Dedifferentiated amniotic fluid mesenchymal stem cell (primary cell): ENCODE measurements at regions not wholly inside any gene's neighbourhood (a gene's known extent, or its start where the extent isn't known, plus 50 kb on each side); places are given as distances from the start of the nearest gene placed in this dataset.

Source experiments
- DNase-seq: peaks from one replicate; pipeline ENCODE4 v3.0.0-alpha.2; 2016; ENCODE audit errors: extremely low spot score

DNA sequence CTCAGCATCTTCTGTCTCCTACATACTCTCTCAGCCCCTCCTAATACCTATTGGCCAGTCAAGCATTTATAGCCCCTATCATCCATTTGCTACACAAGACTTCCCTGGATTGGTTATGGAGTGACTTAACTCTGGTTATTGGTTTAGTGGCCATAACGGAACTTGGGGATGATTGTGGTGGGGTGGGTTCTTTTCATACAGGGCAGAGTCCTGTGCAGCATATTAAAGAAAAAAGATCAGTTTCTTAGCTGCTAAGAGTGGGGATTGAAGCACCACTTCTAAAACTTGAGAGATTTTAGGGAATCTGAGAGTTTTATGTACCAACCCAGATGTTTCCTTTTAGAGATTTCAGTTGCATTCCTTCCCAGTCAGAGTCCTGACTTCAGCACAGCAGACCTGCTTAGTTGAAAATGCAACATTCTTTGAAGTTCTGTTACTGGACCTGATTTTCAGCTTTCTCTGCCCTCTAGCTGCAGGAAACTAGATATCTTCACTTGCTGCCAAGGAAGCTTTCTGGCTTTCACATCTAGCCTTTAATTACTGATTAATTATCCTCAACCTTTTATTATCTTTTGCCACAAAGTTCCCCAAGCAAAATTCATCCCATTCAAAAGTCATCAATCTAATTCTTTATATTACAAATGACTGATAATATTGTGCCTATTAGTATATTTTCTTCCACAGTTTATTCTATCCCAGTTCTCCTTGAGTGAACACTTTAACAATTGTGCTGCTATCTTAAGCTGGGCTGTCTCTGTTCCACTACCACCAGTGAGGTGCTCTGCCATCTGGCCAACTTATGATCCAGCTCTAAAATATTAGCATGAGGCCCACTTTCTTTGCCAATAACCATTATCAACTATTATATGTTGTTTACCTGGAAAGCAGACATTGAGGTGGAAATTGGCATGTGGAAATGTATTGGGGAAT, 906.0 kb upstream of the ALCAM start:
- DNase-seq, result peak; percentile 87

DNA sequence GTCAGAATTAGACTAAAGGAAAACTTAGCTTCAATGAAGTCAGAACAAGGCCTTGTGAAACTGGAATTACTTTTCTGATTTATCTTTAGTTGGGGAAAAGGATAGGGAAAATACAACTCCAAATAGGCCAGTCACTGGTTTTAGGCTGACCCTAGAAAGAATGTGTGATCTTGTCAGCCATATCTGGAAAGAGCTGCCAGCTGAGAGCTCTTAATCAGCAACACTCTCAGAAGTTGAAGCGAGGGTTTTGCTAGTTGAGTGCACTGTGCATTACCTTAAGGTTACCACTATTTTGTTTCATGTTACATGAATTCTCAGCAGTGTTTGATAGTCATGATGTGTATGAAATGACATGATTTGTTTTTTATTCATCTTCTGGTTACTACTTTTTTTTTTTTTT, 905.3 kb upstream of the ALCAM start:
- no peak for DNase-seq

DNA sequence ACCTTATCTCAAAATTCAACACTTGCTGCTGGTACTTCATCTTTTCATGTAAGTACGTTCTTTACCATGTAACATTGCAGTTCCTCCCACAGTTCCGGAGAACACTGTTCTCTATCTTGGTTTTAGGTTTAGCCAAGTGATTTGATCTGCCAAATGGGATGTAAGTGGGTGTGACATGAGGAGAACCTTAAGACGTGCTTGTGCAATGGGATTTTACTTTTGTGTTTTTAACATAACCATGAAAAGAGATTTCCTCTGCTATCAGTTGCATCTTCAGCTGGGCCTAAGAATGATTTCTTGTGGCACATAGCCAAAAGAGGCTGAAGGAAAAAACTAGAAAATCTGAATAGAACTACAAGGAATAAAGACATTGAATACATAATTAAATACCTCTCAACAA, 894.5 kb upstream of the ALCAM start:
- DNase-seq, result no peak

DNA sequence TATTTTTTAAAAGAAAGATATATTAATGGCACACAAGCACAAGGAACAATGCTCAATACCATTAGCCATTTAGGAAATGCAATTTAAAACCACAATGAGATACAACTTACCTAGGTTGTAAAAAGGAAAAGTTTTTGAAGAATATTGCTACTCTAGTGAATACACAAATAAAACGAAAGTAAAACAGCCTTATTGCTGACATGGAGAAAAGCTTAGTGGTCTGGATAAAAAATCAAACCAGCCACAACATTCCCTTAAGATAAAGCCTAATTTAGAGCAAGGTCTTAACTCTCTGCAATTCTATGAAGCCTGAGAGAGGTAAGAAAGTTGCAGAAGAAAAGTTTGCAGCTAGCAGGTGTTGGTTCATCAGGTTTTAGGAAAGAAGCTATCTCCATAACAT, 892.7 kb upstream of the ALCAM start:
- DNase-seq, result no peak

DNA sequence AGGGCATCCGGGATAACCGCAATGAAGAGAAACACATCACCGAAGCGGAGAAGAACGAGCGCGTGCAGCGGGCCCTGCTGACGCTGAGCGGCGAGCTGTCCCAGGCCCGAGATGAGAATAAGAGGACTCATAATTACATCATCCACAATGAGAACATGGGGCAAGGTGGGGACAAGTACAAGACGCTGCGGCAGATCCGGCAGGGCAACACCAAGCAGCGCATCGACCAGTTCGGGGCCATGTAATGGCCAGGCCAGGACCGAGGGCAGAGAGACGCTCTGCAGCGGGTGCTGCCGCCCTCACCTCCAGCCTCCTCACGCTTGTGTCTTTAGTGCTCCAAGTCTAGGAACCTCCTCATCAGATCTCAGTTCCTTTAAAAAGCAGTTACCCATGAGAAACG, 863.7 kb upstream of the ALCAM start:
- no peak for DNase-seq

DNA sequence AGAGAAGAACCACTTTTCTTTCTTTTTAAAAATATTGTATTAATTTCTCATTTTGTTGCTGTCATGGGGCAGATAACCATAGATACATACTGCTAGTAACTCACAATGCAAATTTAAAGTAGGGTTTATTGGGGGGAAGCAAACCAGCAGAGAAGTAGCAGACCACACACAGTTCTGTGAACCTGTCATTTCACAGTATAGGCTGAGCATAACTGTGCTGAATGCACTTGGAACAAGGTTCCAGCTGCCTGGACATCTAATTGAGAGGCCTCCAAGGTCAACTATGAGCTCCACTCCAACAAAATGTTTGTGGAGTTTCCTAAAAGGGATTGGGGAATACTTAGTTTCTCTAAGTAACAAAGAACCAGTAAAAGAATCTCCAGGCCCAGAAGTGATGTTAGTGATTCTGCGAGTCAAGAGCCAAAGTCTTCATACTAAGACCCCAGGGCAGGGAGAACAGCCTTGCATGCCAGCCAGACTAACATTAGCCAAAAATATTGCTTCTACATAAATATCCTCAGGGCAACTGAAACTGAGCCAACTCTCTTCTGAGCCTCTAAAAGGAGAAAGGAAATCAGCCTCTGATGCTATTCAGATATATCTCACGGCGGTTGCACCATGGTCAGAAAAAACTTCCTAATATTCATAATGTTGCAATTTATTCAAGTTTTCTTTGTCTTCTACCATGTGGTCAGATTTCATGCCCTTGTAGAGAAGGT, 856.4 kb upstream of the ALCAM start:
- peak; percentile 72 for DNase-seq

DNA sequence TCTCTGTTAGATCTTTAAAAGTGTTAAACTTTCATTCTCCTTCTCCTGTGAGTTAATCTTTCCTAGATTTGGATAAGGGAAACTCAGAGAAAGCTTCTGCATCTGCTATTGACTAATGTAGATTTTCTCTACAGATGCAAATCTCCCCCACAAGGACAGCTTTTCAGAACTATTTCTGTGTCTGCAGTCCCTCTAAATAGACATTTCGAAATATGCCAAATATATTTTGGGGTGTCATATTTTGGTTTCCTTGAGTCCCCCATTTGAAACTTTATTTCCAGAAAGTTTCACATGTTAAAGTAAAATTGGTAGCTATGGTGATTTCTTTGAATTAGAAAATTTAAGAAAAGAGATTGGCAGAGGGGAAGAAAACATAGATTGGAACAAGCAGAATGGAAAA, 852.3 kb upstream of the ALCAM start:
- DNase-seq, result no peak

DNA sequence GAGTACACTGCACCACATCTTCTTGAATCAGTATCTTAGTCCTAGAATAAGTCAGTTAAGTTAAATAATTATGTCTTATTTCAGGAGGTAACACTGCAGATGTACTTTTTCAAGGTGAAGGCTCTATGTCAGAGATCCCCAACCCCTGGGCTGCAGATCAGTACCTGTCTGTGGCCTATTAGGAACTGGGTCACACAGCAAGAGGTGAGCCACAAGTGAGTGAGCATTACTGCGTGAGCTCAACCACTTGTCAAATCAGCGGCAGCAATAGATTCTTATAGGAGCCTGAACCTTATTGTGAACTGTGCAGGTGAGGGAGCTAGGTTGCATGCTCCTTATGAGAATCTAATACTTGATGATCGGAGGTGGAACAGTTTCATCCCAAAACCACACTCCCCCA, 851.9 kb upstream of the ALCAM start:
- DNase-seq, result no peak

DNA sequence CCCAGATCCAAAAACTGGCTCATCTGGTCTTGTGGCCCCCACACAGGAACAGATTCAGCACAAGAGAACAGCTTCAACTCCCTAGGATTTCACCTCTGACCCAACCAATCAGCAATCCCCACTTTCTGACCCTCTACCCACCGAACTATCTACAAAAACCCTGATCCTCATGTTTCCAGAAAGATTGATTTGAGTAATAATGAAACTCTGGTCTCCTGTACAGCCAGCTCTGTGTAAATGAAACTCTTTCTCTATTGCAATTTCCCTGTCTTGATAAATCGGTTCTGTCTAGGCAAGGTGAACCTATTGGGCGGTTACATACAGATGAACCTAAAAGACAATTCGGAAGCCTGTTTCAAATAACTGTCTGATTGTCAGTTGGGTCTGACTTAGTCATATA, 847.6 kb upstream of the ALCAM start:
- DNase-seq, result no peak

DNA sequence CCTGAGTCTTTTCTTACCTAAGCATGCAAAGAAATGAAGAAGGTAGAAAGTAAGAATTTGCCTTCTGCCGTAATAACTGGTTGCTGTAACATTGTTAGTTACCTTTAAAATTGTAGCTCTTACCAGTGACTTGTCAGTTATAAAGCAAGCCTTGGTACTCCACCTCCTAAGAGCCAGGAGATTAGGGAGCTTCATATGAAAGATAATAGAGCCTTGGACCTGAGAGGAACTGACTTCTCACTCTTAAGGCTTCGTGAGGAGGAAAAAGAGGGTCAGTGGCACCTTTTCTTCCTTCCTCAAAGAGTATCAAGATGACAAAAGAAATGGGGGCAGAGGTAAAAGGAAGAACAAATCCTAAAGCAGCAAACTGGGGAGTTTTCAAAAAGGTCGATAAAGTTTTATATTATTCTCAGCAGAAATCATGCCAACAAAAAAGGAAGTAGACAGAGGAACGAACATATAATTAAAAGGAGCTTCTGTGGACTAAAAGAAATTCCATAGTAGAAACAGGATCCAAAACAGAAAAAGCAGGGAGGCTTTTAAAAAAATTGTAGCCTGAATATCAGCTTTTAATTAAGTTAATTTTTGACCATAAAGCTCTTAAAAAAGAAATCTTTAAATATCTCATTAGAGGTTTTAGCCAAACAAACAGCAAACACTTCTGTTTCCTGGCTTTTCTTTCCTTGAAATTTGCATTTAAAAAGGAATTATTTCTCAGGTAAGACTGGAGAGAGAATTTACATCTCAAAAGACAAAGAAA, 847.1 kb upstream of the ALCAM start:
- DNase-seq, result no peak

DNA sequence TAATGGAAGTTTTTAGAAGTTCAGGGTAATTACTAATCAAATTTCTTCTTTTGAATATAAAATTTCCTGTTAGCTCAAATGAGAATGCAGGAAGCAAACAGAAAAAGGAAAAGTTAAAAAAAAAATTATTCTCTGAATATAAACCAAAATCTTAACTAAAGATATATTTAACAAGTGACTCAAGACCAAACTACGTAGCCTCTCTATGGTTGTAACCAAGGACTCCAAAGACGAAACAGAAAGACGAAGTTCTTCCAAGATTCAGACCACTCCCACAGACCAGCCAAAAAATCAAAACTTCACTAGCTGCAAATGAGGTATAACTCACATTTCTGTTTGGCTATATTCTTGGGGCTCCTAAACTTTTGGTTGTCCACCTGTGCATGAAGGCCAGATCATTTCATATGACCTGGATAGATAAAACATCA, 846.5 kb upstream of the ALCAM start:
- no peak for DNase-seq

DNA sequence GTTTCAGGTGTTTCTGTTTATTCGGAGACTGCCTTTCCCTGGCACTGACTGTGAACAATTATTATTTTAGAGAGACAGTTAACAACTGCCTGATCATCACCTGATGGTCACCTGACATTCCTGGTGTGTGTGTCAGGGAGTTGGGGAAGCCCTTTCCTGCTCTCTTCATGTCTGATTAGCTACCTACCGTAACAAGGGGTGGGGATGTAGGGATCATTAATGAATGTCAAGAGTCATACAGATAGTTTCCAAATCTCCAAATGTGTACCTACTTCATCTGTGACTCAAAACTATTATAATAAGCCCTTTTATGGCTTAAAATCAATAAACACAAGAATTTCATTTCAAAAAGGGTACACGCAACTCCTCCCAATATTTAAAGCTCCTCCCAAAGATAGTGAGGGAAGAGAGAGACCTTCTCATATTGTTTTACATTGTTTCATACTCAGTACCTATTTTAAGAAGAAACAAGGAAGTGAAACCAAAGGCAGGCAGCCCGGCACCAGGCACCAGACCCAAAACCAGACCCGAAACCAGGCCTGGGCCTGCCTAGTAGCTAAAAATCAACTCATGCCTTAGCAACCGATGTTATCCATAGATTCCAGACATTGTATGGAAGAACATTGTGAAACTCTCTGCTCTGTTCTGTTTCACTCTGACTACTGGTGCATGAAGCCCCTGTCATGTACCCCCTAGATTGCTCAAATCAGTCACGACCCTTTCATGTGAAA, 844.9 kb upstream of the ALCAM start:
- no peak for DNase-seq

DNA sequence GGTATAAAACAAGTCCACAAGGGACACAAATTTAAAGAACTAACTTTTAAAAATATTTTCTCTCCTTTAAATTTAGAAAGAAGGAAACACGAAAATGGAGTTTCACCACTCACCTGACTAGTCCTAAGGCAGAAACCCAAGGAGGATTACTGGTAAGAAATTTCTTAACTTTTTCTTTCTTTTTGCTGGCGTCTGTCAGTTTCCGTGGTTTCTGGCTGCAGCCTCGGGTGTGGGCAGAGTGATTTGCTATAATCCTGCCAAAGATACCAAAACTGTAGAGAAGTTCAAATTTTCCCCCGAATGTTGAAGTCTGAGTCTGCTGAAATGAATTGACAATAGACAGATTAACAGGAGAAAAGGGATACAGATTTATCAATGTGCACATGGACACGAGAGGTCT, 843.6 kb upstream of the ALCAM start:
- DNase-seq, result no peak

DNA sequence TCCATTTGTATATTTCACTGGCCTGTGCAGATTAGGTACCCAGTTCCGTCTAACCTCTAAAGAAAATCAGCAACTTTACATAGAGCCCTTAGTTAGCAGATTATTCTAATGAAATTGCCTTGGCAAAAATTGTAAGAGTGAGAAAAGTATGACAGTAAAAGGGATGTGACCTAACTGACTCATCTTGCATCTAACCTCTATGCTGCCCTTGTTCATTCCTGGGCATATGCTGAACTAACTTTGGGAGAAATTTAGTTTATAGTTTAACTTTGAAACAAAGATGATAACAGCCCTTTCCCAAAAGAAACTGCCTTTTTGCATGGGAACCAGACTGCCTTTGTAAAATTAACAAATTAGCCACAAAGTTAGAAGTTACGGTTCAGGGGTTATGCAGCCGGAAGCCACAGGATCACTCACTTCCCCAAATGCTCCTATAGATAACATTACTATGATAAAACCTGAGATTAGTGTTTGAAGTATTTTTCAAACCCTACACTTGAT, 839.8 kb upstream of the ALCAM start:
- DNase-seq, result no peak

DNA sequence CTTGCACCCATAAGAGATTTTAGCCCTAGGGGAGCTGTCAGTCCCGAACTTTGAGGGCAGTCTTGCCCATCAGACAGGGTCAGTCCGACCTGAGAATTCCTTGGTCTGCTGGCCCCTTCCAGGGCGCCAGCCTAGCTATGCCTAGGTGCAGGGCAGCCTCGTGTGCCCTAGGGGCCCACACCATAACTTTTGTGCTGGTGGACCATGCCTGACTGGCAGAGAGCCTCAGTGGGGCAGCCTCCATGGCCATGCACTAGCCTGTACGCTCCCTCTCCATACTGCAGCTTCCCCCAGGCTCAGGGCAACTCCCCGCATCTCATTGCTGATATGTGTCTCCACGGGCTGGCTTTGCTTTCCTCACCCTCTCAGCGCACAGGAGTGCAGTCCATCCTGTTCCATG, 835.8 kb upstream of the ALCAM start:
- no peak for DNase-seq

DNA sequence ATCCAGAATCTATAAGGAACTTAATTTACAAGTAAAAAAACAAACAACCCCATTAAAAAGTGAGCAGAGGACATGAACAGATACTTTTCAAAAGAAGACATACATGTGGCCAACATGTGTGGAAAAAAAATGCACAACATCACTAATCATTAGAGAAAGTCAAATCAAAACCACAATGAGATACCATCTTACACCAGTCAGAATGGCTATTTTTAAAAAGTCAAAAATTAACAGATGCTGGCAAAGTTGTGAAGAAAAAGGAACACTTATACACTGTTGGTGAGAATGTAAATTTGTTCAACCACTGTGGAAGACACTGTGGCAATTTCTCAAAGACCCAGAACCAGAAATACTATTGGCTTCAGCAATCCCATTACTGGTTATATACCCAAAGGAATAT, 830.0 kb upstream of the ALCAM start:
- DNase-seq, result no peak

DNA sequence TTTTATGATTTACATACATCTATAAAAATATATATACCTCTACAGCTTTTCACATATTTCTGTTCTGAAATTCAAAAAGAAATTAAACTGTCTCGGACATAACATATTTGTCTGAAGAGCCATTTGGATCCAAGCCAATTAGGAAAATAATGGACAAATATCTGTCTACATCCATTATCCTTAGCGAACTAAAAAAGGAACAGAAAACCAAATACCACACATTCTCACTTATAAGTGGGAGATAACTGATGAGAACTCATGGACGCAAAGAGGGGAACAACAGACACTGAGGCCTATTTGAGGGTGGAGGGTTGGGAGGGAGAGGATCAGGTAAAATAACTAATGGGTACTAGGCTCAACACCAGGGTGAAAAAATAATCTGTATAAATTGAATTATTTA, 829.4 kb upstream of the ALCAM start:
- no peak for DNase-seq

DNA sequence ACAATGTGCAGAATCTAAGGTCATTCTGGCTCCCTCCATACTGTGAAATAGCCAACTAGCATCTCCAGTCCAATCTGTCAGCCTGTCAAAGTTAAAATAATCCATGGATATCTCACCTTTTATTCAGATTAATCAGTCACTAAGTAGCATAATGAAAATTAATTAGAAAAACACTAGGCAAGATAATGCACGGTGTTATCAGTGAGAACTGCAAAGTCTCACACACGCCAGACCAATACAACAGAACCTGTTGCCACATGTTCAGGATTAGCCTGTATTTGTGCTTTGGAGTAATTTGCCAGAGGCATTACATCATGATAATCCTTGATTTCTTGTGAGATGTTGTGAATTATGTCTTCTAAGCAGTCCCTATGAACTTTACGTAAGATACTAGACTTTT, 820.4 kb upstream of the ALCAM start:
- DNase-seq, result no peak

DNA sequence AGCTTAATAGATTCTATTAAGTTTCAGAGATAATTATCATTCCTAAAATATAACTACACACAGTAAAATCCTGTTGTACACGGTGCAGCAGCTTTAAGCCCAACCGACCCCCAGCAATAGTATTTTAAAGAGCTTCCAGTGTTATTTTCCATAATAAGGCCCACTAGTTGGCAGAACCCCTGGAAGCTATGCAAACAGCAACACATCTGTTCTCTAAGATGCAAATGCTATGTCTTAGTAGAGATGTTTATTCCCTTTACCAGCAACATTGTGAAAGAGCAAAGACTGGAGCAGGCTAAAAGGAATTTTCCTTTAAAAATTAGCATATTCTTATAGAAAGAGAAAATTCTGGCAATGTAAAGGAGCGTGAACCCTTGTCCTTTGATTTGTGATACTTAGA, 819.7 kb upstream of the ALCAM start:
- DNase-seq, result no peak

DNA sequence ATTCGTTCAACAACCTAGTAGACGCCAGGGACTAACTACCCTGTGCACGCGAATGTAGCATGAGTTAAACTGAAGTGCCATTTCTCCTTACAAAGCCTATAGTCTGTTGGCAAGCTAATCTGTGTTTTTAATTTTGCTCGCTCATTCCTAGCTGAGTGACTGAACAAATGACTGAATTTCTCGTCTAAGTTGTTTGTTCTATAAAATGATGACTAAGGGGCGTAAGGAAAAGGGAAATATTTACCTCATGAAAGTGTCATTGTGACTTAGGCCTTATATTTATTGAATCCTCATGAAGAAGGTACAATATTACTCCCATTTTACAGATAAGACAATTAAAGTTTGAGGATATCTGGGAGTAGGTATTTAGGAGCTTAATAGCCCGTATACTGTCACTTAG, 818.3 kb upstream of the ALCAM start:
- DNase-seq, result no peak

DNA sequence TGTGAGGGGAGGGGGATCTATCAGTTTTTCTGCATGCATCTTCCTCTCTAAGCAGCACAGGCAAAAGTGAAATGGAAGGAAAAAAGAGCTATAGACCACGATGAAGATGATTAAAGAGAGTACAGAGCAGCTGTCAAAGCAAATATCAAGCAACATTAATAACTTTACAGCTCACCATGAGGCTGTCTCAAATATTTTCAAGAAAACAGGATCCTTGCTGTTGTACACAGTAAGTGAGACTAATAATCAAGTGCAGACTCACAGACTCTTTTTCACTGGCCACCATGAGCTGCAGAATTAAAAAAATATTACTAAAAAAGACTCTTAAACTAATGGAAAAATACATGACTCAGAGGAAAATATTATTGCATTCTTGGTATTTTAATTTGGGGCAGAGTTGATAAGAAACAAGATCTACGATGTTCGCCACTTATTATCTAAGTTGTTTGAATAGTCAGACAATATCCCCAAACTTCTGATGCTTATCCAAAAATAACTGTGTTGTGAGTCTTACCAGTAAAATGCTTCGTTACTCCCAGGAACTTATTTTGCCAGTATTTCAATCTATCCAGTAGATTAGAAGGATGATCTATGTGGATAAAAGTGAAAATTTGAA, 817.5 kb upstream of the ALCAM start:
- DNase-seq, result no peak
